A673 (cell line): ENCODE measurements at regions not wholly inside any gene's neighbourhood (a gene's known extent, or its start where the extent isn't known, plus 50 kb on each side); places are given as distances from the start of the nearest gene placed in this dataset.

Experiments
- BruUV-seq: library from RNA; stranded (reverse); fragments of 400-500 nt; replicated peaks from 2 replicates; lab custom pipeline; 2021; lab: Mats Ljungman, UMichigan
- CTCF ChIA-PET: fragments of 300-600 bp; sonication (Branson Sonifier 250); formaldehyde crosslinking; loops from one replicate; lab custom pipeline; 2022; ENCODE audit warnings: antibody characterized with exemption; lab: Charles Lee
- POLR2A ChIA-PET: fragments of 300-600 bp; sonication (Branson Sonifier 250); formaldehyde crosslinking; loops from one replicate; lab custom pipeline; 2022; ENCODE audit warnings: antibody characterized with exemption; ENCODE audit not compliant: low non-redundant PET; lab: Charles Lee
- DNase-seq: peaks from one replicate; pipeline ENCODE4 v3.0.0-alpha.2; 2015; ENCODE audit warnings: low spot score
- H3K27ac ChIP-seq: fragments of 200-600 bp; sonication (generic); 2 replicates; pipeline ENCODE4 v1.5.1; 2016; ENCODE audit warnings: mixed run types, low read depth, mild to moderate bottlenecking, mixed read lengths, antibody characterized with exemption, low read length; ENCODE audit not compliant: poor library complexity, severe bottlenecking
- H3K27me3 ChIP-seq: fragments of 200-600 bp; sonication (generic); replicated peaks from 2 replicates; pipeline ENCODE4 v1.6.1; 2017; ENCODE audit warnings: mixed run types, low read depth, mild to moderate bottlenecking, mixed read lengths, antibody characterized with exemption, low read length; ENCODE audit not compliant: insufficient read depth, poor library complexity
- H3K36me3 ChIP-seq: fragments of 200-600 bp; sonication (generic); 2 replicates; pipeline ENCODE4 v1.6.1; 2016; ENCODE audit warnings: mixed run types, mild to moderate bottlenecking, mixed read lengths, antibody characterized with exemption, low read length; ENCODE audit not compliant: insufficient read depth, poor library complexity, severe bottlenecking
- H3K4me1 ChIP-seq: fragments of 200-600 bp; sonication (generic); 2 replicates; pipeline ENCODE4 v1.6.1; 2017; ENCODE audit warnings: mixed run types, mild to moderate bottlenecking, mixed read lengths, antibody characterized with exemption, low read length; ENCODE audit not compliant: insufficient read depth, poor library complexity, severe bottlenecking
- H3K4me3 ChIP-seq: fragments of 200-600 bp; sonication (generic); 2 replicates; pipeline ENCODE4 v1.5.1; 2016; ENCODE audit warnings: low read depth, mixed run types, mild to moderate bottlenecking, mixed read lengths, low read length; ENCODE audit not compliant: poor library complexity, severe bottlenecking
- H3K9me3 ChIP-seq: fragments of 200-600 bp; sonication (generic); 2 replicates; pipeline ENCODE4 v1.6.1; 2016; ENCODE audit warnings: mixed run types, low read depth, mild to moderate bottlenecking, mixed read lengths, antibody characterized with exemption, low read length; ENCODE audit not compliant: poor library complexity, severe bottlenecking
- CTCF ChIP-seq: fragments of 300-800, 200-600 bp; sonication (generic); conservative IDR thresholded peaks from 2 replicates; pipeline ENCODE4 v1.5.1; 2017; ENCODE audit warnings: low read depth, mild to moderate bottlenecking, antibody characterized with exemption, low read length, moderate library complexity, mixed read lengths
- EZH2 ChIP-seq: fragments of 200-600 bp; sonication (generic); IDR thresholded peaks from 2 replicates; pipeline ENCODE4 v1.6.1; 2017; ENCODE audit warnings: borderline replicate concordance, low read depth, mild to moderate bottlenecking, mixed read lengths, antibody characterized with exemption, low read length; ENCODE audit not compliant: poor library complexity, severe bottlenecking
- intact Hi-C: fragments of 100-400 bp; cut with micrococcal nuclease; formaldehyde crosslinking; loops from one replicate; pipeline ENCODE4 v1.10.0; 2022; ENCODE audit not compliant: unreplicated experiment

DNA sequence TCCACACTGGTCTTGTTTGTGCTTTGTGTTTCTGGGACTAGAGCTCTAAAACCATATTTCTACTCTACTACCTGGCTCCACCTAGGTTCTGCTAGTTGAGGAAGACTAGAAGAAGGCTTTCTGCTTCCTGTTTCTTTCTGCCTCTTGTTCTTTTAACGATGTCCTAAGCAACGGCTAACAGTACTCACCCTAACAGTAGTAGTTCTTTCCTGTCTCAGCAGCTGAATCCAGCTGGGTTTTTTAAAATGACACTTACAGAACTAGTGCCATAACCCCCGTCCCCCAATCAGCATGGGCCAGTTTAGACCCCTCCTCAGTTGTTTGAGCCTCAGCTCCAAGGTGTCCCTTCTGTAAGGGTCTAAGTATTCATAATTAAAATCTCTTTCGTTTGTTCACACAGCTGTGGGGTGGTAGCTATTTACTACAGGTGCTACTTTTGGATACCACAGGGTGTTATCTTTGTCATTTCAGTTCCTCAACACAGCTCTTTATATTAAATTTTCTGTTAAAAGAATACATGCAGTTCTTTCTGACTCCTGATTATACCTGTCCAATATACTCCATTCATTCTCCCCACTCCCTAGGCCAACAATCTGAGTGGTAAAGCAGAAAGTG is 790.2 kb downstream of the DHX35 start:
- CTCF ChIA-PET, result no interaction called here
- no peaks in the 10 kb centered on the region for H3K36me3 ChIP-seq
- no TSS peak for BruUV-seq
- intact Hi-C loops, result no loop called here
- TF ChIP-seq EZH2 (no peak), CTCF (no peak)
- H3K9me3 ChIP-seq, result peaks cover 7% of the 10 kb centered on the region
- DNase-seq, result no peak
- POLR2A ChIA-PET, result no interaction called here
- H3K27ac ChIP-seq, result no peak overlapping the region
- no peaks in the 10 kb centered on the region for H3K27me3 ChIP-seq
- H3K4me1 ChIP-seq, result no peaks in the 10 kb centered on the region
- no peak overlapping the region for H3K4me3 ChIP-seq

DNA sequence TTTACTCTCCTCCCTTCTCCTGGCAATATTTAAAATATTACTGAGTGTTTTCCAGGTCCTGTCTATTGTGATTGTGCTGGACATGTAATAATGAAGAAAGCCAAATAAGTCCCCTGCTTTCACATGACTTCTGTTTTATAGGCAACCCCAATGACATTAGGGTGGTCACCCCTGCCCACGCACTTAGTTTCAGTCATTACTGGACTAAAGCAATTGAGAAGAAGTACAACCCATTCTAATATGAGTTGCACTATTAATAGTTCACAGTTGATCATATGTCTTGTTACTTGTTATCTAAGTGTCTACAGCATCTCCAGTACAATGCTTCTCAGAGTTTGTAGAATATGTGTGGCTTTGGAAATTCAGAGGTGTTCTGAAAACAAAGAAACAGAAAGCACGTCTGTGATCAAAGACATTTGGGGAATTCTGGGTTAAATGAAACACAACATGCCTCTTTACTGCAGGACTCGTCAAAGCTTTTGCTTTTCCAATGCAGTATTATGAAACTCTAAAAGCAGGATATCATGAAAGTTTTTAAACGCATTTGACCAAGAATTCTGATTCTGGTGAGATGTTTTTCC is 789.5 kb downstream of the DHX35 start:
- Histone ChIP-seq H3K4me3 (no peak overlapping the region), H3K9me3 (peaks cover 7% of the 10 kb centered on the region), H3K36me3 (no peaks in the 10 kb centered on the region), H3K27ac (no peak overlapping the region), H3K27me3 (no peaks in the 10 kb centered on the region), H3K4me1 (no peaks in the 10 kb centered on the region)
- DNase-seq, result no peak
- no TSS peak for BruUV-seq
- TF ChIP-seq CTCF (no peak), EZH2 (no peak)
- intact Hi-C loops, result no loop called here
- POLR2A ChIA-PET, result no interaction called here
- CTCF ChIA-PET, result no interaction called here

DNA sequence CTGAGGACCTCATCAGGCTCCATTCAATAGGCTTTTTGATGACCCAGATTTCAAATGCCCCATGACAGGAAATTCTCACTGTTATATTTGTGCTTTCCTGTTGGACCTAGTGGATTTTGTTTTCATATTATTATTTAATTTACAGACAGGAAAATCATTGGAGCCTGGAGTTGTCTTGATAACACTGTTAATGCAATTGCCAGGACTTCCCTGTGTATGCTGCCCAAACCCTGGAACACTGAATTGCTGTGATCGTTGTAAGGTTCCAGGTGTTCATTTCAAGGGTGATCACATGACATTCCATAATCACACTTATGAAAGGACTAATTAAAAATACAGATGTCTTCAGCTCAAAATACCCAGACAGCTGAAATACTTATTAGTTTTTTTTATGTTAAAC is 783.2 kb downstream of the DHX35 start:
- BruUV-seq, result no TSS peak
- H3K27me3 ChIP-seq, result no peaks in the 10 kb centered on the region
- ChIA-PET POLR2A (no interaction called here), CTCF (no interaction called here)
- H3K4me1 ChIP-seq, result no peaks in the 10 kb centered on the region
- no peak overlapping the region for H3K27ac ChIP-seq
- TF ChIP-seq CTCF (no peak), EZH2 (no peak)
- intact Hi-C loops, result no loop called here
- DNase-seq, result no peak
- H3K9me3 ChIP-seq, result peaks cover 7% of the 10 kb centered on the region
- no peaks in the 10 kb centered on the region for H3K36me3 ChIP-seq
- no peak overlapping the region for H3K4me3 ChIP-seq
